HG02642 (cell line): ENCODE measurements at regions not wholly inside any gene's neighbourhood (a gene's known extent, or its start where the extent isn't known, plus 50 kb on each side); places are given as distances from the start of the nearest gene placed in this dataset.
"Not testable (repeated sequence)": the region's sequence is repeated elsewhere in the genome, so short reads cannot be mapped to it uniquely, and the experiment has no call there.

Experiments used
- ATAC-seq: cut with Tn5 transposase; IDR thresholded peaks from one replicate; pipeline ENCODE4 v1.9.1; 2021; ENCODE audit warnings: mild to moderate bottlenecking; ENCODE audit not compliant: unreplicated experiment, poor library complexity

GRCh38 chr9:65422966-65423690 lies 138.1 kb upstream of the FOXD4L5 start:
- ATAC-seq: not testable (repeated sequence)

- not testable (repeated sequence) for ATAC-seq
These were observed 136.5 kb upstream of the FOXD4L5 start for GRCh38 chr9:65421486-65421885.

- ATAC-seq: no peak
These were observed 135.8 kb upstream of the FOXD4L5 start for GRCh38 chr9:65420771-65421170.

GRCh38 chr9:65418966-65419365 lies 134.0 kb upstream of the FOXD4L5 start:
- ATAC-seq: not testable (repeated sequence)

GRCh38 chr9:65416948-65417347 lies 131.9 kb upstream of the FOXD4L5 start:
- not testable (repeated sequence) for ATAC-seq

GRCh38 chr9:65414249-65414648 lies 129.2 kb upstream of the FOXD4L5 start:
- ATAC-seq: not testable (repeated sequence)

- ATAC-seq: not testable (repeated sequence)
These were observed 128.4 kb upstream of the FOXD4L5 start for GRCh38 chr9:65413371-65413770.

- no peak for ATAC-seq
These were observed 126.9 kb upstream of the FOXD4L5 start for GRCh38 chr9:65411901-65412300.

GRCh38 chr9:65411336-65411735 lies 126.3 kb upstream of the FOXD4L5 start:
- ATAC-seq: no peak

GRCh38 chr9:65410926-65411325 lies 125.9 kb upstream of the FOXD4L5 start:
- ATAC-seq: no peak

- no peak for ATAC-seq
These were observed 124.5 kb upstream of the FOXD4L5 start for GRCh38 chr9:65409471-65409980.

GRCh38 chr9:65408806-65409205 lies 123.8 kb upstream of the FOXD4L5 start:
- ATAC-seq: not testable (repeated sequence)

- not testable (repeated sequence) for ATAC-seq
These were observed 121.6 kb upstream of the FOXD4L5 start for GRCh38 chr9:65406625-65407024.

GRCh38 chr9:65405766-65406165 lies 120.8 kb upstream of the FOXD4L5 start:
- not testable (repeated sequence) for ATAC-seq

GRCh38 chr9:65405253-65405652 lies 120.2 kb upstream of the FOXD4L5 start:
- ATAC-seq: no peak

GRCh38 chr9:65404232-65405006 lies 119.4 kb upstream of the FOXD4L5 start:
- no peak for ATAC-seq

- no peak for ATAC-seq
These were observed 118.7 kb upstream of the FOXD4L5 start for GRCh38 chr9:65403721-65404120.

- not testable (repeated sequence) for ATAC-seq
These were observed 118.1 kb upstream of the FOXD4L5 start for GRCh38 chr9:65403072-65403471.

- not testable (repeated sequence) for ATAC-seq
These were observed 117.3 kb upstream of the FOXD4L5 start for GRCh38 chr9:65402206-65402870.

- ATAC-seq: not testable (repeated sequence)
These were observed 116.5 kb upstream of the FOXD4L5 start for GRCh38 chr9:65401456-65402045.
